ENCODE measurements at regions not wholly inside any gene's neighbourhood (a gene's known extent, or its start where the extent isn't known, plus 50 kb on each side); places are given as distances from the start of the nearest gene placed in this dataset.

DNA sequence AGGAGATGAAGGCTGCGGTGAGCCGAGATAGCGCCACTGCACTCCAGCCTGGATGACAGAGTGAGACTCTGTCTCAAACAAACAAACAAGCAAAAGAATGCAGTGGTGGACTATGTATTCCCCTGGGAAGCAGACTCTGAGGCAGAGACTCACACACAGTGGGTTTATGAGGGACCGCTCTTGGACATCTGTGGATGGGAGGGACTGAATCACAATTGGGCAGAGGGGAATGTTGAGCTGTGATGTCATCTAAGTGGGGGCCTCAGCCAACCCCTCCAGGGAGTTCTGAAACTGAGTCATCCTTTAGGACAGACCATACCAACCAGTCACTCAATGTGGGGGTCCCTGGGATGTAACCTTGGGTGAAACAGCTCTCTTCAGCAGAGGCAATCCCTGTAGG, 151.0 kb downstream of the SUDS3 start (continued):
- TF ChIP-seq REST (IDR thresholded peaks at IDR 0.05; ENCODE audit: borderline replicate concordance in 1 of 2, low read depth in 1 of 2, low read length in 2 of 2) (no peak), RERE (CRISPR knock-in tag; IDR thresholded peaks at IDR 0.05; ENCODE audit: low read depth) (no peak)

DNA sequence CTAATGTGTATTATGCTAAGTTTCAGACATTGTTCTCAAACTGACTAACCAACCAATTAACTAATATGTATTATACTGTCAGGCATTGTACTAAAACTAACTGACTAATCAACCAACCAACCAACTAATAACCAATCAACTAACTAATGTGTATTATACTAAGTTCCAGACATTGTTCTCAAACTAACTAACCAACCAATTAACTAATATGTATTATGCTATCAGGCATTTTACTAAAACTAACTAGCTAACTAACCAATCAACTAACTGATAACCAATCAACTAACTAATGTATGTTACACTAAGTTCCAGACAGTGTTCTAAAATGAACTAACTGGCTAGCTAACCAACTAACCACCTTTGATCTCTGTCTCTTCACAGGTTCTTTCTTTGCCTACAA, 152.3 kb downstream of the SUDS3 start:
- POLR2A ChIA-PET, result no interaction called here
- no peaks in the 10 kb centered on the region for H3K79me2 ChIP-seq (ENCODE audit: insufficient read depth, low read length)
- FAIRE-seq, result no peak
- CTCF ChIA-PET (ENCODE audit: low intra/inter-chr PET ratio, low total read pairs), result no interaction called here
- H3K4me1 ChIP-seq (ENCODE audit: insufficient read depth, low read length), result no peaks in the 10 kb centered on the region
- TF ChIP-seq SAFB2 (CRISPR knock-in tag; IDR thresholded peaks at IDR 0.05; ENCODE audit: borderline replicate concordance, low read depth), result no peak
- no peak for TF ChIP-seq KDM2A (CRISPR knock-in tag; IDR thresholded peaks at IDR 0.05; ENCODE audit: borderline replicate concordance, low read depth)
- TF ChIP-seq ZSCAN29 (CRISPR knock-in tag; conservative IDR thresholded peaks at IDR 0.05), result no peak
- no peak for TF ChIP-seq MTF2 (CRISPR knock-in tag; IDR thresholded peaks at IDR 0.05; ENCODE audit: borderline replicate concordance)
- no peak for TF ChIP-seq SOX13 (IDR thresholded peaks at IDR 0.05)
- no peak for TF ChIP-seq SOX13 (CRISPR knock-in tag; conservative IDR thresholded peaks at IDR 0.05 in 1 of 2, IDR thresholded peaks at IDR 0.05 in 1 of 2)
- TF ChIP-seq ZNF746 (CRISPR knock-in tag; IDR thresholded peaks at IDR 0.05), result no peak
- no peak for TF ChIP-seq PRMT3 (CRISPR knock-in tag; IDR thresholded peaks at IDR 0.05; ENCODE audit: borderline replicate concordance, low read depth)
- BruUV-seq (replicated peaks), result no TSS peak
- no peak overlapping the region for H3K27ac ChIP-seq (ENCODE audit: extremely low read length, insufficient read depth, low read length)
- H3K27me3 ChIP-seq (ENCODE audit: control insufficient read depth in 1 of 2, insufficient read depth in 2 of 2, low read length in 2 of 2), result no peaks in the 10 kb centered on the region; a peak in 2 of 5 replicates
- H3K9me3 ChIP-seq (ENCODE audit: low read length), result no peaks in the 10 kb centered on the region
- H3K4me3 ChIP-seq (replicated peaks in 1 of 3; ENCODE audit: insufficient read depth in 1 of 3, low read depth in 2 of 3, low read length in 3 of 3), result no peak overlapping the region
- H4K20me1 ChIP-seq (ENCODE audit: insufficient read depth, low read length), result no peaks in the 10 kb centered on the region
- H3K4me2 ChIP-seq (ENCODE audit: low read depth, low read length), result no peak overlapping the region
- in situ Hi-C loops (cut with HindIII; ENCODE audit: extremely low pct_ligation_motif_present, low pct_unique_long_range_greater_than_20kb), result no loop called here
- intact Hi-C loops (cut with micrococcal nuclease; ENCODE audit: unreplicated experiment), result no loop called here
- no peak overlapping the region for H3K9ac ChIP-seq (ENCODE audit: insufficient read depth, low read depth, low read length)
- no peaks in the 10 kb centered on the region for H3K36me3 ChIP-seq (replicated peaks in 1 of 2; ENCODE audit: control insufficient read depth in 1 of 2, insufficient read depth in 2 of 2, low read length in 2 of 2)
- no peak for ATAC-seq
- no peak for DNase-seq (ENCODE audit: low spot score)
- no peak overlapping the region for H2AFZ ChIP-seq (ENCODE audit: low read length)
